ENCODE measurements at regions not wholly inside any gene's neighbourhood (a gene's known extent, or its start where the extent isn't known, plus 50 kb on each side); places are given as distances from the start of the nearest gene placed in this dataset.

DNA sequence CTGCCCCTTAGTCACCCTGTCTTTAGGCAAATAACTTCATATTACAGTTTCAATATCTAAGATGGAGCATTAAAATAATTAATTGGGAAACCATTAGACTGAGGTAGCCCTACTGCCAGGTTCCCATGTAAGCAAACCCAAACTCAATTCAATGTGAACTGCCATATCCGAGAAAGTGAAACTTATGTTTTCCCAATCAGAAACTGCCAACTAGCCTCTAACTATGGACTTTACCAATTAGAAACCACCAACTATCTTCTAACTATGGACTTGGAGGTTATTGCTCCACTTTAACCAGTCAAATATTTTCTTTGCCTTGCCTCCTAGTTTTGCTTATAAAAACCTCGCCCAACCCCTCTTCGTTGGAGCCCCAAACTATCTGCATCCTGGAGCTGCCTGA is 218.5 kb downstream of the ENC1 start:
- DNase-seq = no peak

DNA sequence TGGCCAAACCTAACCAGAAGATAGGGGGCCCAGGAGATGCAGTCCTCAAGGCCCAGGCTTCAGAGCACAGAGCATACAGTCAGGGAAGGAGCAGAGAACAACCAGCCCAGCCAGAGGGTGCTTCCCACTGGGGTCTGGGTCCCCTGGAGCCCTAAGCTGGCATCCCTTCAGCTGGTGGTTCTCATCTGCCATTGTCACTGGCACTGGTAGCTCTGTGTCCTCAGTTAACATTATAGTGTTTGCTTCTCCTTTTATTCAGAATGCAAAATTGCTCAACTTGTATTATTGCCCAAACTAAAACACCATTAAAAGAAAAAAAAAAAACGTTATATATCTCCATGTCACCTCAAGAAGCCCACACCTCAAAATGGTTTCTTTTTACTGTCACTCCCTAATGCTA is 219.2 kb downstream of the ENC1 start:
- no peak for DNase-seq

DNA sequence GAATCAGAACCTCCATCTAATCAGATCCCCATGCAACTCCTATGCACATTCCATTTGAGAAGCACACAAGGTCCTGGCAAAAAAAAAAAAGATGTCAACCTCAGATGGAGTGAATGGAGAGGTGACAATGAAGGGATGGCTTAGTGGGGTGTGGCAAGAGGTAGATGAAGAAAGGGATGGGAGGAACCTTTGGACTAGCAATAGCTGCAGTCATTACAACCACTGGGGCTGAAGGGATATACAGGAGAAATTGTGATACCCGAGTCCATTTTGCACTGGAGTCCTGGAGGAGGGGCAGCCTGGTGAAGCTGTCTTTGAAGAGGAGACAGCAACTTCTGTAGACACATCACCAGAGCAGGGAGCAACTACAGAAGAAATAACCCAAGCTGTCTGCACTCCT is 219.6 kb downstream of the ENC1 start:
- DNase-seq = no peak

DNA sequence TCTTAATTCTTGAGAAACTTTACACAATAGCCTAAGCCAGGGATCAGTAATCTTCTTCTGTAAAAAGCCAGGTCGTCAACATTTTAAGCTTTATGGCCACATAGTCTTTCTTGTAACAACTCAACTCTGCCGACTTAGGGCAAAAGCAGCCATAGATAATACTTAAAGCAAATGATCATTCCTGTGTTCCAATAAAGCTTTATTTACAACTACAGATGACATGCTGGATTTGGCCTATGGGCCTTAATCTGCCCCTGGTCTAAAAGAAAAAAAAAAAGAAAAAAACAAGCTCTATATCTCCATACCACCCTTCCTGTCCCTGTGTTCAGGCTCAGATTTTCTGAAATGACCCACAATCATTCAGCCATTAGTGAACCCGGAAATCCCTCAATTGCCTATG is 220.3 kb downstream of the ENC1 start:
- DNase-seq = no peak

DNA sequence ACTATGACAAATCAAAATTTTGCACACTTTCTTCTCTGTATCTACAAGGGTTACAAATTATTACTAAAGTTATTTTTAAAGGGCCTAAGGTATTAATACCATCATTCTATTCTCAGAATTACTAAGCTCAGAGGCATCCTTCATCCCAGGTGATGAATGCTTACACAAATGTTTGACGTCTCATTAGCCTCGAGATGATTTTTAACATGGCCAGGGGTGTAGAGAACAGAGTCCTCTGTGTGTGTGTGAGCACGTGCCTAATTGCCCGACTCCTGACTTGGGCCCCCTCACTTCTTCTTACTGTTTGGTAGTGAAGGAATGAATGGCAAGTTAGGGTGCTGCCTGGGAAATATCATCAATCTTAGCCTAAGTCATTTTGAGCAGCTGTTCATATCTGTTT is 221.1 kb downstream of the ENC1 start:
- no peak for DNase-seq

DNA sequence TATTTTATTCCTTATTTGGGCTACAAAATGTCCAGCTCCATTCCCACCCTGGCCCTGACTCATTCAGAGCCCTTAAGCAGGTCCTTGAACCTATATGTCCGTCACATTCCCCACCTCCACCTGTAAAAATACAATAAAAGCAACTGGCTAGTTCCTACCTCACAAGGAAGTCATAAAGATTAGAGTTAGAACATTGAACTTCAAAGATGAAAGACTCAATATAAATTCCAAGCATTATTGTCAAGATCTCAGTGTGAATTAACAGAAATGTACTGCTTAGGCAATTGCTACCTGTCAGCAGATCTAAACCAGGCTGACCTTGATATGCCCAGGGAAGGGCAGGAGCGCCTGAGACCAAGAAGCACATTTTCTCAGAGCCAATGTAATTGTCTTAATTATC is 221.8 kb downstream of the ENC1 start:
- DNase-seq = no peak

DNA sequence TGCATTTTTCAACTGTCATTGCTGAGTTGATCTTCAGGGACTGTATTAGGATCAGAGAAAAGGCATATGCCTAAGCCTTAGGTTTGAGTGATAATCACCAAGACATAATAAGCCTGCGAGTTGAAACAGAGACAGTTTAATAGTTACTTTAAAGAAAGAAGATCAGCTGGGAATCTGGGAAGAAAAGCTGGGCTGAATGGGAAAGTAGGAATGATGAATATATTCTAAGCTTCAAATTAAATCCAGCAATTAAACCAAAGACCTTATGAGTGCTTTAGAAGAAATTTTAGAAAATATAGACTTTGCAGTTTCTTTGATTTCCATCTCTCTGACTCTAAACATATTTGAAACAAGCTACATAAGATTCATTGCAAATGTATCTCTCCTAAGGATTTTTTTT is 222.3 kb downstream of the ENC1 start:
- DNase-seq = no peak

DNA sequence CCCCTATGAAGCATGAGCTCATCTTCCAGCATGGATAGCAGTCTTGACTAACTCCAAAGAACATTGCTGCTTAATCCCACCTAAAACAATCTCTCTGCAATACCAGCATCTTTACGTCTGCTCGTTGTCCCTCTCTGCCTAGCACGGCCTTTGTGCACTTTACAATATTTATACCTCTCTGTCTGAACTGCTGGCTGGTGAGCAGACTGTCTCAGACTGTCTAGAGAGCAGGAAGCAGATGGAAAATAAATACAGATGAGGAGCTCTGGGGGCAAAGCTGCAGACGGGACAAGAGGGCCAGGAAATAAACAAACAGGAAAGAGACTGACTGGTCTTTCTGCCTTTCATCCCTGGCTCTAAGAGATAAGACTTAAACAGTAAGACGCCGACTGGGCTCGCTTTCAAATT is 224.8 kb downstream of the ENC1 start:
- peak; percentile 32 for DNase-seq

DNA sequence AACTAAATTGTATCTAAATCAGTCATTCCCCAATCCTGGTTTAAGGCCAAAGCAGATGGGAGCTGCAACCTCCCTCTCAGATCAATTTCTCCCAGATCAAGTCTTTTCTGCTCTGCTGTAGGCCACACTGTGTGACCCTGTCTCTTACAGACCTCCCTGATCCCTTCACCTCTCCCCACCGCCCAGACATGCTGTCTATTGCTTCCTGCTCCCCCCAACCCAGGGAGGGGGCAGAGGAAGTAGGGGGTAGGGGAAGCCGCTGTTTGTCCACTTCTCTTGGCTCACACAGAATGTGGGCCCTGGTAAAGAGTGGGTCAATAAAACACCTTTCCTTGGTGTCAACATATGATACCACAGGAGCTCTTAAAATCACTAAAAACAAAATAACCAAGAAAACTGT is 226.3 kb downstream of the ENC1 start:
- no peak for DNase-seq

DNA sequence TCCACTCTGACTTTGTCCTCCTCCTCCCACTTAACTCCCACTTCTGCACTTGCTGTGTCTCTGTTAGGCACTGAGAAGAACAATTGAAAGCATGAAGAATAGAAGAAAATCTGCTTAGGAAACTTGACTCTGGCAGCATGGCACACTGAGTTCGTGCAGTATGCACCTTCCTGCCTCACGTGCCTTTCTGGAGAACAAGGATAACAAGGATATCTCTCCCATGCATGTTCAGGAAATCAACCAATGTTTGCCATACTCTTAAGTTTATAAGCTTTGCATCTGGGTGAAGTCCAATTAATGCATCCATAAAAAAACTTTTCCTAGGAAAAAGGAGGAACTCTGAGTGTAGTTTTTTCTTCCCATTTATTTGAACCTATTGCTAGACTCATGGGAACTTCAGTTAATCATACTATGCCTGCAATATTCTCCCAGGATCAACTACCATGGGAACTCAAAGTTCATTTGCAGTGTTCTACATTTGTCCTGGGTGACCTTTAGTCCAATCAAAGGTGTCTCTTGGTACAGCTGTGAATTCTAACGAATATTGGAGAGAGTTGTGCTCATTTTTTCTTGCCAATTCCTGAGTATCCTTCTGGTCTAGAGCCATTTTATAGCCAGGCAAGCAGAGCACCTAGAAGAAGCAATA is 227.0 kb downstream of the ENC1 start:
- no peak for DNase-seq

DNA sequence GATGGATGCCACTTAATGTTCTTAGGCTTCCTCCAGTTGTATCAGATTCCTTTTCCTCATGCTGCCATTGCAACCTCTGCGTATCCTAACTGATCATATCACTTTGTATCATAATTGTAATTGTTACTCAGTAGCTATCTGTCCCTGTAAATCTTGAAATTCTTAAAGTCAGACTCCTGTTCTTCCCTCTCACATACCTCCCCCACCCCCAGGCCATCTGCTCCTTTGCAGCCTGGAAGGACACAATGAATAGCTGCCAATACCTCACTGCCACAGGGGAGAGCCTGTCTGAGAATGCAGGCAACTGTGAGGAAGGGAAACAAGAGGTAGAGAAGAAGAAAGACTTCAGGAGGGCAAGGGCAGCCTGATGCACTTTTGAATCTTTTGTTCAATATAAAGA is 228.5 kb downstream of the ENC1 start:
- DNase-seq = no peak

DNA sequence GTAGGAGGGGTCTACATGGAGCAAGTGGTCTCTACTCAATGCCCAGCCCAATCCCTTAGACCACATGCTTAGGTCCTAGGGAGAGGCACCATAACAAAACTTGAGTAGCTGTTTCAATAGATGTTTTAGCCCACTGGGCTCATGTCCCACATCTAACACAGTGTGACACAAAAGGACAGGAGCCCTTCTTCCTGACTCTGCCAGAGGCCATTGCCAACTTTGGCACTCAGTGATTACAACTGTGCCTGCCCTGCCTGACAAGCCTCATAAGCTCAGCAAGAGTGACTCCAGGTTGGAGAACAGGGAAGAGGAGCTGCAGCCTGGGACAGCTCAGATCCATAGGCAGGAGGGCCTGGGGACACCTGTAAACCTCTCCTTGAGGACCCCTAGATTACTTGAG is 230.8 kb downstream of the ENC1 start:
- no peak for DNase-seq

DNA sequence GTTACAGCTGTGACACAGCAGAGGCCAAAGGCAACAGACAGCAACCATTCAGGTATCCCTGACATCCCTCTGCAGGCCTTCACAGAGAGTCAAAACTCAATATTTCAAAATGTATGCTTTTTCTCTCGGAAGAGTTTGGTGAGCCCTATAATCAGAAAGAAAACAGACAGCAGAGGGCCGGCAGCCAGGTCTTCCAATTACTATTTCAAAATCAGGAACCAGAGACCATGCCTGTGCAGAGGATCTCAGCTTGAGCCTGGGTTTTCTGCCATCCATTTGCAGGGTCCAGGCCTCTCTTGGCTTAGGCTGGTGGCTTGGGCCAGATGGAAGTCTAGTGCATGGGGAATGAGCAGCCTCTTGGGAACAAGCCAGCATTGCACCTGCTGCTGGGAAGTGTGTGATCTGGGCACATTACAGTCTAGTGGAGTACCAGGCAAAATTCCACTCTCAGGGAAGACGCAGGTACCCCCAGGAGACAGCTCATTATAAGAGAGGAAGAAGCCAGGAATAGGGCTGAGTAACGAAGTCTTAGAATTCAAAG is 231.3 kb downstream of the ENC1 start:
- no peak for DNase-seq

DNA sequence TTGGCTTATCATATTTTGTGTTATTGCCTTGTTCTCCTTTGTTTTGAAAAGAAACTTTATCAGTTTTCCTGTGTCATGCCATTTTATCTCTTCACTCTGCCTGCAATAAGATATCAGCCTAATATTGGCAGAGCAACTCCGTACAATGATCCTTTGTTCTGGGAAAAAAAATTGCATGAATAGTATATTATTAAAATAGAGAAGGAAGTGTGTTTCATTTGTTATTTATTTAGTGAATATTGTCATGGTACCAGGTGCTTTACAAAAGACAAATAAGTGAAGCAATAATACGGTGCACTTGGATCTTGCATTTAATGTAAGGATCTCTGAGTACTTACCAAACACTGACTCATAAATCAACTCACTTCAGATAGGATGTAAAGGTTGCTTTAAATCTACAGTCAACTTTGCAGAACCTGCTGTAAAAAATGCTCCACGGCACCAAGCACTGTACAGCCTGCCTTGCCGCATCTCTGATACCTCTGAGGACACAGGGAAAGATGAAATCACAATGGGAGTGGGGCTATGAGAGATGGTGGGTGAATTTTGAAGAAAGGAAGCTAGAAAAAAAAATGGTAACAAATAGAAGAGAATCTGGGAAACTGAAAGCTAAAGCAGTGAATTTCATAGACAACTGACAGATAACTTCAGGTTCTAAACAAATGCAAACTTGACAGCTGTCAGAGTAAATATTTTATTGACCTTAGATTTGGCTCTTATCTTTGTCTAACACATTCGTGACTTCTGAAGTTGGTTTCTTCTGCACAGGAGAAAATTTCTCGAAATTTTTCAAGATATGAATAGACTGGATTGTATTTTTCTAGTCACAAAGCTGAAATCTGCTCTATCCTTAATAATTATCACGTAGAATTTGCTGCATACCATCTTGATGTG is 232.1 kb downstream of the ENC1 start:
- no peak for DNase-seq

DNA sequence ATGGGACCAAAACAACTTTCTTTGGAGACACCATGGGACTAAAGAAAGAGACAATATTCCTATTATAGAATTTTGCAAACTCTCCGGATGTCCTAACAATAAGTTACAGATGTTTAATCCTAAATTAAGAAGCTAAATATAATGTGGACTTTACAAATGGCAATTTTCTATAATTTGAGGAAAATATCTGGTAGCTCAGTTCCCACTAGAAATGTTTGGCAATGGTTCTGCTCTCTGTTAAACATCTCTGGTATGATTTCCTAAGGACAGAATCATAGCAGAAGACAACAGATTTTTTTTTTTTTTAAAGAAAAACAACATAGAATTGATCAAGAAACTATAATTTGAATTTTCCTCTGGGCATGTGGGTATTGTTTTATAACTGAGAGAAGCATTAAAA is 232.8 kb downstream of the ENC1 start:
- DNase-seq = no peak

DNA sequence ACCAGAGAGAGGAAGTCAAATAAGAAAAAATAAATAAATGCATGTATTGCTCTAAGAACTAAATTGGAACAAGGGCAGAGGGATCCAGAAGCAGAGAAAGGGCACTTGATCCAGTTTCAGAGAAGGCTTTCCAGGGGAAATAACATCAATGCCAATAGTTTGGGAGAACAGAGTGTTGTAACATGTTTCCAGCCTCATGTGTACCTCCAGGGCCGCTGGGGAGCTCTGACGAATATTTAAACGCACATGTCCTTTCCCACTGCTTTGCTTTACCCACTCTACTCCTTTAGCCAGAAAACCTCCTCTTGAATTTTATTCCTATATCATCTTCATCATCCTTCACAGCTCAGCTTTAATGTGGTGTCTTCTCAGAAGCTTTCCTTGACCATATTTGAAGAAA is 233.7 kb downstream of the ENC1 start:
- DNase-seq = no peak

DNA sequence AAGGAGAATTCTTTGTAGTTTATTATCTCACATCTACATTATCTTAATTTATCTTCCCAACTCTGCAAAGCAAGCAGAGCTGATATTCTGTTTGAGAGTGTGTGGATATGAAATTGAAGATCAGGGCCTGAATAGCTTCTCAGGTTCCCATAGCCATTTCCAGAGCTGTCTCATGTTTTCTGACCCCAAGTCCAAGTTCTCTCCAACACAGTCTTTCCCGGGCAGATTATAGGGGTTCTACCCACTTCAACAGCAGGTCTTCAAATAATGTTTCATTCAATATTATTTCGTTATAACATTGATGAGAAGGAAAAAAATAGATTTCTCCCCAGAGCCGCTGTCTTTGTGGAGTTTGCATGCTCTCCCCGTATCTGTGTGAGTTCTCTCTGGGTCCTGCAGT is 234.9 kb downstream of the ENC1 start:
- no peak for DNase-seq

DNA sequence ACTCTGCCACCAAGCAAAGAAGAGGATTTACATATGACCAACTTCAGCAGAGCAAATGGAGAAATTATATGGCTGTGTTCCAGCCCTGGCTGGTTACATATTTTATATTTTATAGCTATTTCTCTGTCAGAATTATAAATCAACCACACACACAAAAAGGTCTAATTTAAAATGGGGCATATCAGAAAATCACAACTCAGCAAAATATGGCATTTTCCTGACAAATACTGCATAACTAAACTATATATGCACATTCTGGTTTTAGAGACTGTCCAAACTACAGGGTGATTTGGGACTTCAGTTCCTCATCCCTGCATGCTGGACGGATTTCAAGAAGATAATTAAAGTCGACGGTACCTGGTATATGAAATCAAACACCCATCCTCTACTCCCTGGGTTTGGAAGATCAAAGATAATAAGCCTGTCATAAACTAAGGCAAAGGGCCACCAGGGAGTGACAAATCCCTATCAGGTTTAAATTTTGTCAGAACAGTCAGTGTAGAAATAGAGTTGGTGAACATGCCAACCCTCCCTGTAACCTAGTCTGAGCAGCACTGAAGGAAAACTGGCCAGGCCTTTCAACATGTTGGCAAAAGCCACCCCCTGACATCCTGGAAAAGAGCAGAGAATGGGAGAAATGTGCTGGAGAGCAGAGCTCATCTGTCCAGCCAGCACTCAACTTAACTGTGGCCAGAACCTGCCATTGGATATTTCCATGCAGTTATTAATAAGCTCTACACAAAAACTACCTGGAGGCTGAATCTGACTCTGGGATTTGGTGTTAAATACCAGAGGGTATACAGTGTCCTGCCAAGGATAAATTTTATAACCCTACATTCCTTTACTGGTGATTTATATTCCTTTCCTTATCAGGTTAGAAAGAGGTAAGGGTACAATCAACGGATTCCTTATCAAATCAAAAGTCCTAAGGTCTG is 235.7 kb downstream of the ENC1 start:
- no peak for DNase-seq

DNA sequence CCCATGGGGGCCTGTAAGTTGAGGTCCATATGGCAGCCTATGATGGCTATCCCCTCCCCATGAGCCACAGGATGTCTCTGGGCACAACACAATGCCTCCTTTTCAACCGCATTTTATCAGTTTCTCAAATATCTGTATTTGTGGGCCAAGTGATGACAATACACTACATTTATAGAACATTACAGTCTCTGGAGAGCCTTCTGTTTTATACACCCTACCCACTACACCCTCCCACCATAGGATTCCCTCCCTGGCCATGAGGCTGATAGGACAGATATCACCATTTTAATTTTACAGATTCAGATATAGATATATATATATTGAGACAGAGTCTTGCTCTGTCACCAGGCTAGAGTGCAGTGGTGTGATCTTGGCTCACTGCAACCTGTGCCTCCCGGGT is 236.8 kb downstream of the ENC1 start:
- DNase-seq = no peak

DNA sequence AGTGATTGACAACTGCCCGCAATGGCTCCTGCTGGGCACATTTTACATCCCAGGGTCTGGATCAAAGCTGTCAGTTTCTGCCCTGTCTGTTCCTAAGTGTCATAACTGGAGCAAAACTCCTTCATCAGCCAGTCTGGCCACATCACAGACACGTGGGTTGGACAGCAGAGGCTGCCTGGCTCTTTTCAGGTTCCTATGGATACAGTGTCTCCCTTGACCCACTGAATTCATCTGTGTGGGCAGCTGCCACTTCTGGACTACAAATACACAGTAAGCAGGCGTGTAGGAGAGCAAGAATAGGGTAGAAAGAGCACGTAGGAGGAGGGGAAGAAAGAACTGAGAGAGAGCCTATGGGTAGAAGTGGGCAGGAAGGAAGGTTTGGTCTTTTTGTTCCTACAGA is 238.0 kb downstream of the ENC1 start:
- no peak for DNase-seq

DNA sequence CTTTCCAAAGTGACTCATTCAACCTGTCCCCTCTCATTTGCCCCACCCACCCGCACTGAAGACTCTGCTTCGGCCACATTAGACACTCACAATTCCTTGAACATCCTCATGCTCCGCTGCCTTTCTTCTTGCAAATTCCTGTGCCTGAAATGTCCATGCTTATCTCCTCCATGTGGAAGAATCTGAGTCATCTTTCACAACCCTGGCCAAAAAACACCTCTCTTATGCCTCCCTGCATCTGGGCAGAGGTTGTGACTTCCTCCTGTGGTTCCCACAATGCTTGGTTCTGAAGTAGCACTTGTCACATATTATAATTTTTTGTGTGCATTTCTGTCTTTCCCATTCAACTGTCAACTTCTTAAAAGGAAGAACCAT is 238.6 kb downstream of the ENC1 start:
- no peak for DNase-seq

DNA sequence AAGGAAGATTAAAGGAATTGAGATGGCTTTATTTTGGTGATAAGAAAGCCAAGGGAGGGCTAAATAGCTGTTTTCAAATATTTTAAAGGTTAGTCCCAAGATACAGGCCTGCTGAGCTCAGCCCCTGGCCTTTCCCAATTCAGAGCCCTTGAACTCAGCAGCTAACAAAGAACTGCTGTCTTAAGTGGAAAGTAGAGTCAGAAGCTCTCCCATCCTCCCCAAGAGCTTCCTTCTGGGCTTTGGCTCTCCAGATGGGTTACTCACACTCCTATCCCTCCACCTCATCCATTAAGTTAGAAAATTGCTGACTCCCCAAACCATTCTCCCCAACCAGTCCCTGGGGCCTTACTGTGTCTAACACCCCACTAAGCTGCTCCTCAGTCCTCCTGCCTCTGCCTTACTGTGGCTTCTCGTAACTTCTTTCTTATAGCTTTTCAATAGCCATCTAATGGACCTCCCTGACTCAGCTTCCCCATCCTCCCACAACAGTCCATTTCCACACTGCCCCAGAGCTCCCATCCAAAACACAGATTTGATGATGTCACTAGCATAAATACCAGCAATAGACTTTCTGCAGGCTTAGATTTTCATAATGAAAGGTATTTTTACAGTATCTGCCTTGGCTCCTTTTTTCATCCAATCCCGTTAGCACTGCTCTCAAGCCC is 239.1 kb downstream of the ENC1 start:
- DNase-seq = no peak

DNA sequence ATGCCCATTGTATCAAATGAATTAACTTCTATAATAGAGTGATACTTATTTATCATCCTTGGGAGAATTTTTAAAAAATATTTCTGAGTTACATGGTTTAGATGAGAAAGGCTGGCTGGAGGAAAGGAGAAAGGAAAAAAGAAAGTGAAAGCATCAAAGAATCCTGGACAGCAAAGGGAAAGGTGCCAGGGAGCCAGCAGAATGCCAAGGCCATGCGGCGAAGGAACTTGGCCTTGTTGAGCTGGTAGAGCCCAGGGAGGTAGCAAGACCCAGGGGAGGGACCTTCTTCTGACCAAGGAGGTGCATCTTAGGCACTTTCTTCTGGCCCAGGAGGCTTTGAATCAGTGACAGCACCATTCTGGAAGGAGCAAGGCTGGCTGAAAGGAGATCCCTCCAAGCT is 240.5 kb downstream of the ENC1 start:
- DNase-seq = no peak

Data from NCI-H1694 treated with DMSO at 0.1 percent for 48 hours (cell line).